ENCODE measurements at regions not wholly inside any gene's neighbourhood (a gene's known extent, or its start where the extent isn't known, plus 50 kb on each side); places are given as distances from the start of the nearest gene placed in this dataset.

- TF ChIP-seq ZNF280D (CRISPR knock-in tag; IDR thresholded peaks at IDR 0.05): no peak
- TF ChIP-seq ZNF850 (CRISPR knock-in tag; conservative IDR thresholded peaks at IDR 0.05): no peak
- no peak for TF ChIP-seq ZNF335 (CRISPR knock-in tag; IDR thresholded peaks at IDR 0.05)
- TF ChIP-seq ZNF724P (CRISPR knock-in tag; IDR thresholded peaks at IDR 0.05; ENCODE audit: borderline replicate concordance): no peak
- TF ChIP-seq CENPT (CRISPR knock-in tag; IDR thresholded peaks at IDR 0.05; ENCODE audit: low read depth): no peak
- TF ChIP-seq SIN3A (IDR thresholded peaks at IDR 0.05; ENCODE audit: borderline replicate concordance, low read depth, low read length): no peak
- TF ChIP-seq TBX2 (CRISPR knock-in tag; IDR thresholded peaks at IDR 0.05; ENCODE audit: borderline replicate concordance): no peak
- no peak for TF ChIP-seq ZNF776 (CRISPR knock-in tag; IDR thresholded peaks at IDR 0.05)
- TF ChIP-seq GPBP1L1 (CRISPR knock-in tag; IDR thresholded peaks at IDR 0.05): no peak
- TF ChIP-seq ZBTB46 (CRISPR knock-in tag; IDR thresholded peaks at IDR 0.05; ENCODE audit: borderline replicate concordance): no peak
These were observed 201.2 kb upstream of the MTNR1B start (continued) for GRCh38 chr11:92768121-92768840.
